Fibroblast of skin of back (primary cell): ENCODE measurements at regions not wholly inside any gene's neighbourhood (a gene's known extent, or its start where the extent isn't known, plus 50 kb on each side); places are given as distances from the start of the nearest gene placed in this dataset.
"Not testable (repeated sequence)": the region's sequence is repeated elsewhere in the genome, so short reads cannot be mapped to it uniquely, and the experiment has no call there.

ENCODE experiments used
- DNase-seq: peaks from one replicate; pipeline ENCODE4 v3.0.0-alpha.2; 2013

DNA sequence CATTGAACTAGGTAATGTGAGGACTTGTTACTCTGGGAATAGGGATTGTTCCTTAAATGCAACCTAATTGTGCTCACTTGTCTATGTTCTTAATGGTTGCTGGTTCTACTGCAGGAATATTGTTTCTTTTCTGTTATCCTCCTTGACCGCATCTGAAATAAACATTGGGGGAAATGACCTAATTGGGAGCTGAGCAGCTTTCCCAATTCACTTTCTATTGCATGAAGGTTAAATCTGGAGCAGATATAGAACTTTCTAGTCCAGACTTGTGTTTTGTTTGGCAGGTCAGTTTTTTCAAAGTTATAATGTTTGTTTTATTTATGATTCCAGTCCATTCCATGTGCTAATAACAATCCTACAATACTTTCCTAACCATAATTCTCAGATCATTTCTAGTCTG is 981.0 kb upstream of the CITED2 start:
- DNase-seq, result no peak

DNA sequence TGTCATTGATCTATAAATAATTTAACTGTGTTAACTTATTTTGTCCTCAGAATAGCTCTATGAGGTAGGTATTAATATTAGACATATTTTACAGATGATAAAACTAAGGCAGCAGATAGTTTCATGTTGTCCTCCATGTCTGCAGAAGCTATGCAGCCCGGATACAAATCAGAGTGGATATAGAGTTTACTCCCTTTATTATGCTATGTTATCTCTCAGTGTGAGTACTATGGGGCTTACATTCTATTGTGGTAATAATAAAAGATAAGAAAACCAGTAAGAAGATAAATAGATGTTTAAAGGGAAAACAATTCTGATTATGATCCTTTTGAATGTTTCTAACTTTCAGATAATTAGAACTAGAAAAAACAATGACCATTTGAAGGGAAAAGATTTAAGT is 979.8 kb upstream of the CITED2 start:
- DNase-seq, result no peak

DNA sequence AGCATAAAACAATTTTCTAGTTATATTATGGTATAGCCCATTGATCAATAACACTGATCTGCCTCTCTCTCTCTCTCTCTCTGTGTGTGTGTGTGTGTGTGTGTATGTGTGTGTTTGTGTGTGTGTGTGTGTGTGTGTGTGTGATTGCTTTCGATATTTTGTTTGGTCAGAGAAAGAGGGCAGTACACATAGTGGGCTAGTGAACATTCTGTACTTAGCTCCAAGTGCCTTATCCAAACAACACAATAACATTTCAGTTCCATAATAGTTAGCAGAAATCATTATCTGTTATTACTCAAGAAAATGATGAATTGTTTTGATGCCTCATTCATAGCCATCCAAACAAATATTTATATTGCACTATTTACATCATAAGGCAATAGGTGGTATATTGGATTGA is 979.1 kb upstream of the CITED2 start:
- no peak for DNase-seq

DNA sequence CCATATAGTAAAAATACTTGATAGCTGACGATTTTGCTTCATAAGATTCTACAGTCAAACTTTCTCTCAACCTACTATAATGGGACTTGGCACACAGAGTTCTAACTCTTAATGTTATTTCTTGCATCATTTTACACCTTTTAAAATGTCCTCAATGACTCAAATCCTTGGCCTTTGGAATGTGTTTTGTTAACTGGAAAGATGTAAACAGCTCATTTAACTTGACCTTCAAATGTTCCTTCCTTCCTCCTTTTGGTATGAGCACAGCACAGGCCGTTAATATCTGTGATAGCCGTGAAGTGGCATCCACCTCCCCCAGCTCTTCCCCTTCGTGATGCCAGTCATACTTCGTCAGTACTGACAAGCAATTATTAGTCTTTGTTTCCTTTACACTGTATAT is 972.0 kb upstream of the CITED2 start:
- no peak for DNase-seq

DNA sequence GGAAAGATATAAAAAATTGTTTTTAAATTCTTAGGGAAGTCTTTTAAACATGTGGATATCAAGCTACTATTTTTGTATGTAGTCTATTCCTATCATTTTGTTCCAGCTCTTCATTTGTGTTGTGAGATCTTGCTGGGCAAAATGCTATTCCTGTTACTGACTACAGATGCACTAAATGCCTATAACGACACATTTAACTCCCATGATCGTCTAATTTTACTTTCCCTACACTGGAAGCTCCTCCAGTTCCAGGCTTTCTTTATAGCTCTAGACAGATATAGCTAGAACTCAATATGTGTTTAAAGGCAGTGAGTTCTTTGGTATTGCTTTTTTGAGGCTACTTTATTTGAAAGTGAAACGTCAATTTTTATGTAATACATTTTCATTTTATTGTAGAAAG is 971.5 kb upstream of the CITED2 start:
- no peak for DNase-seq

DNA sequence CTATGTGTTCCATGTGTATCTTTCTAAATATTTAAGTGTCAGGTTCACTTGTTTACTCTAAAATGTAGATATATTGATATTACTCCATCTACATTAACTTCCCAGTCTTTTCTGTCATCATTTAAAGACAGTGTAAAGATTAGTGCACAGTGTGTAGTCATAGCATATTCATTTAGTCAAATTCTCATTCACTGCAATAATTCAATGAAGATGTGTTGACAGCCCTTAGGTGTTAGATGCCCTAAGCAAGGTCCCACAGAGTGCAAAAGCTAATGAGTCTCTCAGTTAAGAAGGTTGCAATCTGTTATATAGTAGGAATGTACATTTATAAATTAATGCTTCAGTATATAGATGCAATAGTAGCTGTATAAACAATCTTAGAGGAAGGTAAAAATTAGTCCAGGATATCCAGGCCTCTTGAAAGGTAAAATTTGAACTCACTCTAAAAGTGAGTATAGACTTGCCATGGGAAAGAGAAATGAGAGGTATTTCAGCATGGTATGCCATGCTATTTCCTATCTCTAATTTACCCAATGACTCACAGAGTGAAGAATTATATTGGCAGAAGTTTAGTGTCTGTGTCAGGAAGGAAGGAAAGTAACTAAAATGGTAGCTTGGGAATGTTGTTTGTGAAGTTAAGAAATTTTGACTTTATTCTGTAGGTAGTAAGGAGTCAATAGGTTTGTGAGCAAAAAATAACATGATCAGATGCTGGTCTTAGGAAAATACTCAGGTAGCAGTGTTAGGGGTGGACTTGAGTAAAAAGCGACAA is 969.9 kb upstream of the CITED2 start:
- DNase-seq, result peak; percentile 83

DNA sequence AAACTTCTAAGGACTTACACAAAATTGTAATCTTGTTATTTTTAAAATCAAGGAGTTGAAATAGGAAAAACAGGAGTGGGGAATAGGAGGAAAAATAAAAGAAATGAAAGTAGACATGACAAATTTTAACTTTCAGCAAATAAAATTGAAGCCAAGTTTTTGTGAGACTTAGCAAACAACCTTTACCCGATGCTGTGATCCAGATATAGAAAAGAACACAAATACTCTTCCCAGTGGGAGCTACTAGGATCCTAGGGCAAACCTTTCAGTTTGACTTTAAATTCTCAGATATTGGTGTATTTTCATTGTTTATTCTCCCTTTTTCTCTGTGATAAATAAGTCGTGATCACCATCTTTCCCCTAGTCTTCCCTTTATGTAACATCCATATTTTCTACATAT is 968.7 kb upstream of the CITED2 start:
- DNase-seq, result no peak

DNA sequence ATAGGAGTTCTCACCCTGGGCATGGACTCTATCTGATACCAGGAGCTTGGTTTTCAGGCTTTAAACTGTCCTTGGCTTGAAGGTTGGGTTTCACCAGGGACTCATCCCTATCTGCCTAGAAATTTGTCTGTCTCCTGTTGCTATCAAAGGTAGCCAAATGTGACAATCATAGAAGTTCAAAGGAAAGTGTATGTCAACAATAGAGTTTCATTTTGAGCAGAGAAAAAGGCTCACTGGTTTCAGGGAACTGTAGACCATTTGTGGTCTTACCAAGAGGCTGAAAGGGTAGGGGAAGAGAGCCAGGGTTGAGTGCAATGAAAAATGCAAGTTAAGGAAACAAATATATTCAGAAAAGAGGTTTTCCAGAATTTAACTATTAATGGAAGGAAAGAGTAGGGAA is 966.8 kb upstream of the CITED2 start:
- no peak for DNase-seq

DNA sequence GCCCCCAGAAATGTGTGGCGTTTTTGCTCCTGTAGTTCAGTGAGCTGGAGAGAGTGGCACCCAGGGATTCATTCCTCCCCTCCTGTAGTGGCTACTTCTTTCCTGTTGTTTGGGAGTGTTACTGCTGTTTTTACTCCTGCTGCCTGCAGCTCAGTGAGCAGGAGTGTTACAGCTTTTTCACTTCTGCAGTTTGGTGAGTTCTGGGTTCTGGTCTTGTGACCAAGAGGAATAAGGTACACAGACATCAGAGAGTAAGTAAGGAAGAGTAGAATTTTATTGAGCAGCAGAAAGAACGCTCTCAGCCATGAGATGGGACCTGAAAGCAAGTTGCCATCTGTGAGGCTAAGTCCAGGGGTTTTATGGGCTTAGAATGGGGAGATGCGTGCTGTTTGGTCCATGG is 966.3 kb upstream of the CITED2 start:
- no peak for DNase-seq

DNA sequence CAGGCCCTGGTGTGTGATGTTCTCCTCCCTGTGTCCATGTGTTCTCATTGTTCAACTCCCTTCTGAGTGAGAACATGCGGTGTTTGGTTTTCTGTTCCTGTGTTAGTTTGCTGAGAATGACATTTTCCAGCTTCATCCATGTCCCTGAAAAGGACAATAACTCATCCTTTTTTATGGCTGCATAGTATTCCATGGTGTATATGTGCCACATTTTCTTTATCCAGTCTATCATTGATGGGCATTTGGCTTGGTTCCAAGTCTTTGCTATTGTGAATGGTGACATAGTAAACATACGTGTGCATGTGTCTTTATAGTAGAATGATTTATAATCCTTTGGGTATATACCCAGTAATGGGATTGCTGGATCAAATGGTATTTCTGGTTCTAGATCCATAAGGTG is 964.6 kb upstream of the CITED2 start:
- not testable (repeated sequence) for DNase-seq

DNA sequence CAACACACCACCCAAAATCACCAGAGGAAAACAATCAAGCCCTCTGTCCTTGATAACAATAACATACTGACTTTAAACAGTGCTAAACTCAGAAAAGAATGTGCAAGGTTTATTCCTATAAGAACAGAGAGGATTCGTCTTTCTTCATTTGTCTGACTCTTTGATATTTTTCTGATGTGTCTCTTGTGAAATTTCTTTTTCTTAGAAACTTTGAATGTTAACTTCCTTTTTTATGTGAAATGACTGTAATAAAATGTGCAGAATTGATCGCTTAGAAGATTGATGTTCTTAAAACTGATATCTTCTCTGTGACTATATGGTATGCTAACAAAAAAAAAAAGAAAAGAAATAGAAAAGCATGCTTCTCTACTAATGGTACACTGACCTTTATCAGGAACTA is 947.4 kb upstream of the CITED2 start:
- DNase-seq, result no peak

DNA sequence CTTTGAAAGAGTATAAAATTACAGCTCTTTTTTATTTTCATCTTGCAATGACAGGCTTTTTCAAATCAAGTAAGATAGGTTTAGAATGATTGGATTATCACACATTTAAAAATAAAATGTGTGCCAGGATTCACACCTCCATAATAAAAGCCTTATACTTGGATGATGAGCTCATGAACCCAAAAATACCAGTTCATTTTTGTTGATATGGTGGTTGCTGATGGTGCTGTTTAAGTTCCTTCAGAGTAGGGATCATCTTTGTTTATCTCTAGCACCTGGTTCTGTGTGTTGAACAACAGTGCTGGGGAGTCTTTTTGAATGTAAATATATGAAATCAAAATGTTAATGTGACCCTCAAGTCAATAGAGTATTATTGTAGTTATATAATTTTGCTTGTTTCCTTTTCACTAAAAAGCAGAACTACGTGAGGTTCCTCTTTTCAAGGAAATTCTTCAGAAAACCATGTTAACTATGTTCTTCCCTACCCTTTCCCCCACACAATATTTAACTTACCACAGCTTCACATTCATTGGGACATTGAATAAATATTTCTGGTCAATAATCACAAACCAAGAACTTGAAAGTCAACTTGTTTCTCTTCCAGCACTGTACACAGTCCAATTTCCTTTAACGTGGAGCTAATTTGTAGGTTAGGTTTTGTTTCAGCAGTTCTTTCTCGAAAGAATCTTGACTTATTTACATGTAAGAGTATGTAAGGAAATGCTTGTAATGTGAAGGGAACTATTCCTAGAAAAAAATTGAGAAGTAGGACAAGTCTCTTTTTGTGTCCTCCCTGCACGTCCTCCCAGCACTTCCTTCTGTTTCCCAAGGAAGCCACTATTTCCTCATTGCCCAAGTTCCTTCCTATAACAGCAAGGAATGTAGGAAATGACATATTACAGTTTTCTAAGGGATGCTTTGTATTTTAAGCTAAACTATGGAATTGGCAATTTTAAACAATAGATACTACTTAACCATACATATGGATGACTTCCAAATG is 945.9 kb upstream of the CITED2 start:
- DNase-seq, result no peak

DNA sequence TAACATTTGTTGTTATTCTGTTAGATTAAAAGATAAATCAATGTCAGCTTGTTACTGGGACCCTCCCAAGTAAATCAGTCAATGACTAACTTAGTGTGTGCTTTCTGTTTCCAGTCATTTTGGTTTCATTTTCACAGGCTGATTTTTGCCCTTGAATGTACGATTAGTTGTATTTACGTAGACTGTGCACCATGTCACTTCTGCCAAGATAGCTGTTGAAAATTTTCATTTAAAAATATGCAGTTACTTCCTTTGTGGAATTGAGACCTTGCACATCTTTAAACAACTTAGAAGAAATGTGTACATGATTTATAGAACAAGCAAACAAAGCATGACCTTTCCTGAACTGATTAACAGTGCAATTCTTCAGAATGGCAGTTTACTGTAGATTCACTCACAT is 944.8 kb upstream of the CITED2 start:
- peak; percentile 37 for DNase-seq

DNA sequence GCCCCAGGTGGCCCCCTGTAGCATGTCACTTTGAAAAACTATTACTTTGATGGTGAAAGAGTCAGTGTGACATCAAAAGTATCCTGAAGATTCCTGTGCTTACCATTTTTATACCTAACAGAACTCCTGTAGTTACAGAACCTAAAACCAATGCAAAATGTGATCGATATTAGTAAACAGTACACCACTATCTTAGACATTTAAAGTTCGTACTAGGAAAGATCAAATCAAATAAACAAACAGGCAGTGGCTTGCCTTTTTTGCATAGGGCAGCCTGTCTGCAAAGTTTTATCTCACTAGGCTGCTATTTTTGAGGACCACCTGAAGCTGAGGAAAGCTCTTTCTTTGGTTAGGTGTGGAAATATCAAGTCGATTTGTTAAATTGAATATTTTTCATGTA is 944.0 kb upstream of the CITED2 start:
- DNase-seq, result no peak

DNA sequence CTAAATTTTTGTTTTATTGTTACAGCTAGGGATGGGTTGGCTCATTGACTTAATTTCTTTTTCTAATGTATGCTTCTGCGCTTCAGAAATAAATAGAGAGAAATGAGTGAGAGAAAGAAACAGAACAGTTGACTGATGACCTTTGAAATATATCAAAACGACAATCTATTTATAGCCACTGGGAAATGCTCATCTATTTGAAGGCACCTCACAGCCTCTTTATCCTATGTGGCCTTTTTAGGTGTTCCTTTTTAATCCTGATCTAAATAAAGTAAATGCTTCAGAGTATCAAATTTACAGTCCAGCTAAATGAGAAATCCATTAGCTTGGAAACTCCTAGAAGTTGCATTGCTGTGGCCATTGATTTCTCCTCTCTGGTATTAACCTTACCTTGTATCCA is 943.5 kb upstream of the CITED2 start:
- no peak for DNase-seq

DNA sequence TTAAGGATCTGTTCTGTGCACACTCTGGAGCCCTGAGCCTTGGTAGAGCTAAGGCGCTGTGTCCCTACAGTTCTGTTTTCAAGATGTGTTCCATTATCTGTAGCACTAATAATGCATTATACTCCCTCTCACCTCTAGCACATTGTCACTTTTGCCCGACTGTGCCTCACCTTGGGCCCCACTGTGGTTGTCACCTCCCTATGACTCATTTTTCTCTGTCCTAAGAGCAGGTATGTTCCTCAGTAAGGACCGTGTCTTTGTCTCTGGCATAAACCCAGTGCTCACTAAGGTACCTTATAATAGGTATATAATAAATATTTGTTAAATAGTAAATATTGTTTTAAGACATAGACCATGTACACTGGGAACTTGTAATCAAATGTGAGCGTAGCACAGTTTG is 942.5 kb upstream of the CITED2 start:
- DNase-seq, result no peak

DNA sequence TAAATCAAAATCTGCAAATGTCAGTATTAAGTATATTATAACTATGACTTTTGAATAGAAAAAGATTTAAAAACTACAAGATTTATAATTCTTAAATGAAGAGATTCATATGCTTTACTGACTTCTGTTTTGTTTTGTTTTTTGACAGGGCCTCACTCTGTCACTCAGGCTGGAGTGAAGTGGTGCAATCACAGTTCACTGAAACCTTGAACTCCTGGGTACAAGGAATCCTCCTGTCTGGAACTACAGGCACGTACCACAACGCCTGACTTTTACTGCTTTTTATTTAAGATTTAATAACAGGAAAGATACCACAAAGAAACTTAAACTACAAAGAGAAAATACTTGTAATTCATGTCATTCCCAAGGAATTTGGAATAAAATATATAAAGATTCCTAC is 940.2 kb upstream of the CITED2 start:
- no peak for DNase-seq

DNA sequence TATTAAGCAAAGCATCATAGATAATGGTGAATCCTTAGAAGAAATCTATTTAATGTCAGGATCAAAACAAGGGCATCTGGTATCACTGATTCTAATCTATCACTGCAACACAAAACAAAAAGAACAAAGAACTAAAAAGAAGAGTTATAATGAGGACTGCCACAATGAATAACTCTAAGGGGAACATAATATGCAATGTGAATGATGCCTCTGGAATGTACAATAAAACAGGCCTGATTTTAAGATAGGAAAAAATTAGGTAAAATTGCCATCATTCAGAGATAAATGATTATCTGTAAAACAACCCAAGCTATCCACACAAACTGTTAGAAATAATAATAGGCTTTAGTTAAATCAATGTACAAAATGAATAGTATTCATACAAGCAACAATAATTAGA is 936.7 kb upstream of the CITED2 start:
- DNase-seq, result peak; percentile 12

DNA sequence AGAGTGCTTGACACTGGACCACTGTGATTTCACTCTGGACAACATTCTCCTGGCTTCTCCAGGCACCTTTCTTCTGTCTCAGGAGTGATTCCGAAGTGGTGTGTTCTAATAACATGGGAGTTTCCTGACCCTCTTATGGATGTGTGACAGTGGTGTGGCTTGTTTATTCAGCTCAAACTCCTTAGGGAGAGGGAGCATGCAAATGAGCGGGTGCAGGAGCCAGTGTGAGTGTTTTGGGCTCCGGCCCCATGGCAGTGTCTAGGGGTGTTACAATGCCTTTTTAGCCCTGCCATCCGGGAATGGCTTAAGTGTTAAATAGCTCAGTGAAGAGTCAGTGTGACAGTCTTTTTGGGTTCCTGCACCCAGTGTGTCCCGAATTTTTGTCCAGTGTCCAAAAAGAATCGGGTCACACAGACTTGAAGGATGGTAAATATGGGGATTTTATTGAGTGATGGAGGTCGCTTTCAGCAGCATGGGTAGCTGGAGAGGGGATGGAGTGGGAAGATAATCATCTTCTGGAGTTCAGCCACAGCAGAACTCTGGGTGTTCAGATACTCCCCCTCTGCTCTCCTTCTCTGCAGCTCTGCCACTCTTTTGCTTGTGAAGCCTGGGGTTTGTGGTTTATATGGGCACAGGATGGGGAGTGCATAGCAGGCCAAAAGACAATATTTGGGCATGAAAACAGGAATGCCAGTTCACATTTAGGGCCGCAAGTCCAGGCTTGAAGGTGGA is 928.9 kb upstream of the CITED2 start:
- no peak for DNase-seq

DNA sequence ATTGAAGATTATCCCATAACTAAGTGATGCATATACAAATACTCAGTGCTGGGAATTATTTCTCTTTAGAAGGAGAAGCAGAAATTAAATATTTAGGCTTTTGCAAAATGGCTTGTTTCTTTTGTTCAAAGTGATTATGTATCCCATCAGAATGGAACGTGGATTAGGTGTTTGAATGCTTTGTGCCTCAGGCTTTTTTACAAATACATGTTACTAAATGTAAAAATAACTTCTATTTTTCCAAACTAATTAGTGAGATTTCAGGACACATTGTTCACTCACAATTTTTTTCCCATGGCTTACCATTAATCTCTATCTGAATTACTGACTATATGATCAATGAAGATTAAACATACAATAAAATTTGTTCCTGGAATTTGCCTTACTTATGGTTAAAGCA is 925.9 kb upstream of the CITED2 start:
- DNase-seq, result no peak

DNA sequence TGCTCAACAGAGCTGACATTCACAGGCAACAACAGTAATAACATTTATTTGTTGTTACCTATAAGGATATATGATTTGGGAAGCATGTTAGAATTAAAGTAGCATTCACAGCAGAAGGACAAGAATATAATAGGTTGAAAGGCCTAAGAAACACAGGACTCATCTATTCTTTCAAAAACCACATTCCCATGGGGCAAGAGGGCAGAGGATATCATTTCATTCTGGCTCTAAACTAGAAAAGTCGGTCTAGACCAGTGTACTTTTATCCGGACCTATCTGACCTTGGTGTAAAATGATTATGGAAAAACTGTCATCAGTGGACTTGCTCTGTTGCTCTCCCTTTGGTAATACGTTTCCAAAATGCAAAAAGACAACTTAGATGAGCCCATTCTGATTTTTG is 914.7 kb upstream of the CITED2 start:
- no peak for DNase-seq

DNA sequence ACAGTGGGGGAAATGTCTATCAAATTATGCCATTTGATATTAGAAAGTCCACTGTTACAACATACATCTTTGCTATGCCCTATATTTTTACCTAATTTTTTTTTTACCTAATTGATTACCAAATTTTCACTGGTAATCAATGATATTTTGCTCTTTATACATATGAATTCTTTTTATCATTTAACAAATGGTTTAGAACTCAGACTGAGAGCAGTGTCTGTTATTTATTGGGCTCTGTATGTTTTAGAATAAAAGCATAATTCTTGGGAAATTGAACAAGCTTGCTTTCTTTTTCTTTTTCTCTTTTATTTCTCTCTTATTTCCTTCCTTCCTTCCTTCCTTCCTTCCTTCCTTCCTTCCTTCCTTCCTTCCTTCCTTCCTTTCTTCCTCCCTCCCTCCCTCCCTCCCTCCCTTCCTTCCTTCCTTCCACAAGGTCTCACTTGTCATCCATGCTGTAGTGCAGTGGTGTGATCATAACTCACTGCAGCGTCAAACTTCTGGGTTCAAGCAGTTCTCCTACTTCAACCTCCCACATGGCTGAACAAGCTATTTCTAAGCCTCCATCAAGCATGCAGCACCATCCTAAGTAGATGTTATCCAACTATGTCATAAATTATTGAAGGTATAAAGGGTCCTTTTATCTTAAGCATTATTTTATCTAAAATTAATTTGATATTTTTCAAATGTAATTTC is 911.7 kb upstream of the CITED2 start:
- DNase-seq, result no peak

DNA sequence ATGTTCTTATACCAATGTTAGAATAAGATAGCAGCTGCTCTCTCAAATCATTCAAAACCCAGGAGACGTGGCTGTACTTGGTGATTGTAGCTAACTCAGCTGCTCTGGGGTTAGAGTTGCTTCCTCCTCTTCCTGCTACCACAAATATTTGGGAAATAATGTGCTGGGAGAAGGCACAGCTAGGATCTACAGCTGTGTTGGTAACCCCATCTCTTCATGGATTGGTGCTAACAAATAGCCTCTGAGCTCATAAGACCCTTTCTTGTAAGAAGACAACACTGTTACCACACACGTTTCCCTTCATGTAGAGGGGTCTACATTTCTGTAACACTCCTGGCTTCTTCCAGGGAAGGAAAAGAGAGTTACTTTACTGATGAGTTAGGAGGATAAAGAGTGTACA is 911.0 kb upstream of the CITED2 start:
- DNase-seq, result no peak
